Muscle of leg (tissue), 3 donors: ENCODE measurements at regions not wholly inside any gene's neighbourhood (a gene's known extent, or its start where the extent isn't known, plus 50 kb on each side); places are given as distances from the start of the nearest gene placed in this dataset.

Experiments
- DNase-seq: peaks from one replicate; pipeline ENCODE4 v3.0.0; 2013
- H3K27ac ChIP-seq: one replicate; pipeline ENCODE4 v1.5.1; 2013; ENCODE audit warnings: mild to moderate bottlenecking, low read length, control low read depth
- H3K27me3 ChIP-seq: one replicate; pipeline ENCODE4 v1.6.1; 2013; ENCODE audit warnings: low read length; ENCODE audit not compliant: control insufficient read depth, insufficient read depth
- H3K36me3 ChIP-seq: one replicate; pipeline ENCODE4 v1.6.1; 2013; ENCODE audit warnings: low read length; ENCODE audit not compliant: control insufficient read depth, insufficient read depth
- H3K4me1 ChIP-seq: one replicate; pipeline ENCODE4 v1.6.1; 2013; ENCODE audit warnings: low read length; ENCODE audit not compliant: control insufficient read depth, insufficient read depth
- H3K4me3 ChIP-seq: one replicate; pipeline ENCODE4 v1.5.1; 2013; ENCODE audit warnings: low read length, control low read depth
- H3K9me3 ChIP-seq: replicated peaks from 2 replicates; pipeline ENCODE4 v1.6.1; 2013; ENCODE audit warnings: low read depth, low read length; ENCODE audit not compliant: control insufficient read depth
- WGBS: methylation state at CpG from one replicate; pipeline ENCODE4 v1.1.5; 2013; ENCODE audit warnings: missing lambda C conversion rate; ENCODE audit not compliant: insufficient coverage; 5-methylcytosine and 5-hydroxymethylcytosine counted together

- Histone ChIP-seq H3K36me3 (no peaks in the 10 kb centered on the region), H3K27ac (no peak overlapping the region), H3K27me3 (no peaks in the 10 kb centered on the region), H3K4me1 (peaks cover 14% of the 10 kb centered on the region), H3K4me3 (no peak overlapping the region), H3K9me3 (no peaks in the 10 kb centered on the region)
- no peak for DNase-seq
- WGBS: no CpG with 5 or more reads among the region's 2 CpGs
These were observed 268.0 kb downstream of the OPA1 start for GRCh38 chr3:193861012-193861411.

- Histone ChIP-seq H3K27me3 (no peaks in the 10 kb centered on the region), H3K4me3 (no peak overlapping the region), H3K27ac (no peak overlapping the region), H3K9me3 (no peaks in the 10 kb centered on the region), H3K4me1 (peaks cover 14% of the 10 kb centered on the region), H3K36me3 (no peaks in the 10 kb centered on the region)
- peak; percentile 60 for DNase-seq
- 53% methylated on average over 4 of the region's 4 CpGs for WGBS
These were observed 269.8 kb downstream of the OPA1 start for GRCh38 chr3:193862843-193863242.

- peaks cover 2% of the 10 kb centered on the region for H3K27me3 ChIP-seq
- no peak overlapping the region for H3K27ac ChIP-seq
- H3K4me1 ChIP-seq: peaks cover 14% of the 10 kb centered on the region
- DNase-seq: peak; percentile 62
- H3K9me3 ChIP-seq: no peaks in the 10 kb centered on the region
- no peak overlapping the region for H3K4me3 ChIP-seq
- no peaks in the 10 kb centered on the region for H3K36me3 ChIP-seq
- 43% methylated on average over 7 of the region's 9 CpGs for WGBS
These were observed 270.8 kb downstream of the OPA1 start for GRCh38 chr3:193863657-193864357.

- 89% methylated on average over 1 of the region's 1 CpG for WGBS
- Histone ChIP-seq H3K4me1 (peaks cover 23% of the 10 kb centered on the region), H3K9me3 (no peaks in the 10 kb centered on the region), H3K4me3 (no peak overlapping the region), H3K27me3 (peaks cover 17% of the 10 kb centered on the region), H3K36me3 (no peaks in the 10 kb centered on the region), H3K27ac (no peak overlapping the region)
- DNase-seq: no peak
These were observed 270.6 kb upstream of the HES1 start for GRCh38 chr3:193865339-193865738.

- Histone ChIP-seq H3K4me1 (peaks cover 23% of the 10 kb centered on the region), H3K27ac (no peak overlapping the region), H3K9me3 (no peaks in the 10 kb centered on the region), H3K36me3 (no peaks in the 10 kb centered on the region), H3K4me3 (no peak overlapping the region), H3K27me3 (peaks cover 23% of the 10 kb centered on the region)
- WGBS: 47% methylated on average over 3 of the region's 4 CpGs
- no peak for DNase-seq
These were observed 270.0 kb upstream of the HES1 start for GRCh38 chr3:193865896-193866480.

GRCh38 chr3:193868590-193868989, 267.4 kb upstream of the HES1 start:
- Histone ChIP-seq H3K36me3 (no peaks in the 10 kb centered on the region), H3K4me1 (peaks cover 19% of the 10 kb centered on the region), H3K27ac (no peak overlapping the region), H3K4me3 (no peak overlapping the region), H3K9me3 (no peaks in the 10 kb centered on the region), H3K27me3 (peaks cover 26% of the 10 kb centered on the region)
- WGBS: 86% methylated on average over 6 of the region's 7 CpGs
- DNase-seq: no peak

GRCh38 chr3:193869221-193870201, 266.4 kb upstream of the HES1 start:
- H3K4me3 ChIP-seq: no peak overlapping the region
- H3K4me1 ChIP-seq: peaks cover 13% of the 10 kb centered on the region
- peaks cover 26% of the 10 kb centered on the region for H3K27me3 ChIP-seq
- DNase-seq: peak; percentile 40
- no peak overlapping the region for H3K27ac ChIP-seq
- H3K9me3 ChIP-seq: no peaks in the 10 kb centered on the region
- no peaks in the 10 kb centered on the region for H3K36me3 ChIP-seq
- 40% methylated on average over 58 of the region's 71 CpGs for WGBS

GRCh38 chr3:193870376-193871219, 265.4 kb upstream of the HES1 start:
- Histone ChIP-seq H3K27ac (no peak overlapping the region), H3K9me3 (no peaks in the 10 kb centered on the region), H3K4me3 (no peak overlapping the region), H3K36me3 (no peaks in the 10 kb centered on the region), H3K27me3 (peaks cover 26% of the 10 kb centered on the region), H3K4me1 (peaks cover 13% of the 10 kb centered on the region)
- no peak for DNase-seq
- 78% methylated on average over 17 of the region's 18 CpGs for WGBS

GRCh38 chr3:193871220-193871485, 264.8 kb upstream of the HES1 start:
- Histone ChIP-seq H3K4me3 (no peak overlapping the region), H3K27ac (no peak overlapping the region), H3K36me3 (no peaks in the 10 kb centered on the region), H3K27me3 (peaks cover 26% of the 10 kb centered on the region), H3K4me1 (peaks cover 13% of the 10 kb centered on the region), H3K9me3 (no peaks in the 10 kb centered on the region)
- DNase-seq: no peak
- 42% methylated on average over 2 of the region's 3 CpGs for WGBS
